Ectodermal cell (in vitro differentiated cells): ENCODE measurements at regions not wholly inside any gene's neighbourhood (a gene's known extent, or its start where the extent isn't known, plus 50 kb on each side); places are given as distances from the start of the nearest gene placed in this dataset.

Experiments
- H3K27ac ChIP-seq: 2 replicates; pipeline ENCODE4 v1.7.0; 2013; ENCODE audit warnings: mild to moderate bottlenecking, low read depth, low read length; ENCODE audit not compliant: insufficient read depth, poor library complexity, severe bottlenecking
- H3K27me3 ChIP-seq: 2 replicates; pipeline ENCODE4 v1.7.0; 2013; ENCODE audit warnings: mild to moderate bottlenecking, low read length; ENCODE audit not compliant: insufficient read depth, control insufficient read depth, poor library complexity, severe bottlenecking
- H3K36me3 ChIP-seq: one replicate; pipeline ENCODE4 v1.7.0; 2013; ENCODE audit warnings: low read length; ENCODE audit not compliant: control insufficient read depth, insufficient read depth
- H3K4me1 ChIP-seq: one replicate; pipeline ENCODE4 v1.7.0; 2013; ENCODE audit warnings: low read length; ENCODE audit not compliant: control insufficient read depth, insufficient read depth
- H3K4me3 ChIP-seq: 2 replicates; pipeline ENCODE4 v1.7.0; 2013; ENCODE audit warnings: low read depth, low read length, control low read depth; ENCODE audit not compliant: insufficient read depth
- H3K9me3 ChIP-seq: 2 replicates; pipeline ENCODE4 v1.7.0; 2013; ENCODE audit warnings: mild to moderate bottlenecking, low read length, moderate library complexity; ENCODE audit not compliant: control insufficient read depth
- WGBS, 2 experiments: methylation state at CpG; one replicate each; pipeline ENCODE4 v1.1.7; 2013; ENCODE audit warnings: missing lambda C conversion rate in 2 of 2; 5-methylcytosine and 5-hydroxymethylcytosine counted together

- WGBS, 2 experiments = 92 to 98% methylated on average over 3 of the region's 3 CpGs
- no peaks in the 10 kb centered on the region for H3K4me1 ChIP-seq
Observed at GRCh38 chr2:45218297-45218696, 209.0 kb upstream of the SIX2 start.

GRCh38 chr2:45216118-45216517 lies 206.9 kb upstream of the SIX2 start:
- Histone ChIP-seq H3K27me3 (no peaks in the 10 kb centered on the region), H3K36me3 (no peaks in the 10 kb centered on the region), H3K27ac (no peak overlapping the region), H3K4me3 (no peak overlapping the region), H3K9me3 (no peaks in the 10 kb centered on the region), H3K4me1 (no peaks in the 10 kb centered on the region)

More at GRCh38 chr2:45218297-45218696, 209.0 kb upstream of the SIX2 start:
- H3K27ac ChIP-seq = no peak overlapping the region
- H3K27me3 ChIP-seq = no peaks in the 10 kb centered on the region
- H3K4me3 ChIP-seq = no peak overlapping the region
- H3K9me3 ChIP-seq = no peaks in the 10 kb centered on the region
- H3K36me3 ChIP-seq = no peaks in the 10 kb centered on the region

GRCh38 chr2:45214550-45214949 lies 205.3 kb upstream of the SIX2 start:
- Histone ChIP-seq H3K9me3 (no peaks in the 10 kb centered on the region), H3K27ac (no peak overlapping the region), H3K4me1 (no peaks in the 10 kb centered on the region), H3K27me3 (no peaks in the 10 kb centered on the region), H3K4me3 (no peak overlapping the region), H3K36me3 (no peaks in the 10 kb centered on the region)
- 92 to 93% methylated on average over 5 of the region's 5 CpGs for WGBS, 2 experiments

GRCh38 chr2:45212953-45213635 lies 203.8 kb upstream of the SIX2 start:
- Histone ChIP-seq H3K4me3 (no peak overlapping the region), H3K27ac (no peak overlapping the region), H3K36me3 (no peaks in the 10 kb centered on the region), H3K4me1 (no peaks in the 10 kb centered on the region), H3K9me3 (no peaks in the 10 kb centered on the region), H3K27me3 (no peaks in the 10 kb centered on the region)
- 70 to 72% methylated on average over 5 of the region's 5 CpGs for WGBS, 2 experiments

- 91 to 93% methylated on average over 3 of the region's 3 CpGs for WGBS, 2 experiments
- no peaks in the 10 kb centered on the region for H3K4me1 ChIP-seq
- H3K4me3 ChIP-seq = no peak overlapping the region
- H3K27me3 ChIP-seq = no peaks in the 10 kb centered on the region
- H3K27ac ChIP-seq = no peak overlapping the region
- no peaks in the 10 kb centered on the region for H3K36me3 ChIP-seq
- H3K9me3 ChIP-seq = no peaks in the 10 kb centered on the region
Observed at GRCh38 chr2:45211636-45212035, 202.4 kb upstream of the SIX2 start.

GRCh38 chr2:45210462-45211195 lies 201.4 kb upstream of the SIX2 start:
- H3K4me3 ChIP-seq = no peak overlapping the region
- 93% methylated on average over 9 of the region's 9 CpGs for WGBS, 2 experiments
- no peaks in the 10 kb centered on the region for H3K27me3 ChIP-seq
- H3K27ac ChIP-seq = no peak overlapping the region
- H3K36me3 ChIP-seq = no peaks in the 10 kb centered on the region
- H3K9me3 ChIP-seq = no peaks in the 10 kb centered on the region
- H3K4me1 ChIP-seq = no peaks in the 10 kb centered on the region

- no peak overlapping the region for H3K27ac ChIP-seq
- H3K4me1 ChIP-seq = no peaks in the 10 kb centered on the region
- no peaks in the 10 kb centered on the region for H3K27me3 ChIP-seq
- H3K36me3 ChIP-seq = no peaks in the 10 kb centered on the region
- WGBS, 2 experiments = 91 to 93% methylated on average over 1 of the region's 1 CpG
- H3K9me3 ChIP-seq = no peaks in the 10 kb centered on the region
- H3K4me3 ChIP-seq = no peak overlapping the region
Observed at GRCh38 chr2:45209875-45210274, 200.6 kb upstream of the SIX2 start.

GRCh38 chr2:45209302-45209701 lies 200.1 kb upstream of the SIX2 start:
- H3K27ac ChIP-seq = no peak overlapping the region
- H3K4me1 ChIP-seq = no peaks in the 10 kb centered on the region
- H3K4me3 ChIP-seq = no peak overlapping the region
- no peaks in the 10 kb centered on the region for H3K36me3 ChIP-seq
- H3K9me3 ChIP-seq = no peaks in the 10 kb centered on the region
- H3K27me3 ChIP-seq = no peaks in the 10 kb centered on the region
- 93 to 94% methylated on average over 5 of the region's 5 CpGs for WGBS, 2 experiments

- 89% methylated on average over 3 to 4 of the region's 4 CpGs for WGBS, 2 experiments
Observed at GRCh38 chr2:45207101-45207500, 197.8 kb upstream of the SIX2 start.

GRCh38 chr2:45205985-45206384 lies 196.7 kb upstream of the SIX2 start:
- Histone ChIP-seq H3K27me3 (no peaks in the 10 kb centered on the region), H3K4me3 (no peak overlapping the region), H3K27ac (no peak overlapping the region), H3K9me3 (no peaks in the 10 kb centered on the region), H3K4me1 (no peaks in the 10 kb centered on the region), H3K36me3 (no peaks in the 10 kb centered on the region)
- WGBS, 2 experiments = 92 to 93% methylated on average over 8 of the region's 8 CpGs

More at GRCh38 chr2:45207101-45207500, 197.8 kb upstream of the SIX2 start:
- no peaks in the 10 kb centered on the region for H3K36me3 ChIP-seq
- no peak overlapping the region for H3K27ac ChIP-seq
- H3K27me3 ChIP-seq = no peaks in the 10 kb centered on the region
- no peak overlapping the region for H3K4me3 ChIP-seq
- no peaks in the 10 kb centered on the region for H3K4me1 ChIP-seq
- H3K9me3 ChIP-seq = no peaks in the 10 kb centered on the region
